ENCODE measurements at regions not wholly inside any gene's neighbourhood (a gene's known extent, or its start where the extent isn't known, plus 50 kb on each side); places are given as distances from the start of the nearest gene placed in this dataset.

DNA sequence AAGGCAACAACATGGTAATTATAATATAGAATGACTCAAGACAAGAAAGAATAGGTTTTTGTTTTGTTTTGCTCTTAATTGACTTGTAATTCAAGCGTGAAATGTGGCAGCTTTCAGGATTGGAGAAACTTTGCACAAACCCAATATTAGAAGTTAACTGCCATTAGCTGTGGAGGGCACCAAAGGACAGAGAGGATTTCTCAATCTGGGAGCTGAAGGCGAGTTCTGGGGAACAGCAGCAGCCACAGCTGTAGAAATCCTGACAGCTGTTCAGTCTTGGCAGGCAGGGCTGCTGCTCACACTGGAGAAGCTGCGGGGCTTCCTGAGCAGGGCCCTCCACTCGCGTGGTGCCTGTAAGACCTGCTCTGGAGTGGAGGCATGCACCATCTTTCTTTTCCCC lies 182.2 kb upstream of the IL12A start:
- peaks cover 14% of the 10 kb centered on the region for H3K4me1 ChIP-seq (ENCODE audit: control insufficient read depth, extremely low read depth, insufficient read depth, low read length)
- no peak for TF ChIP-seq EZH2 (IDR thresholded peaks at IDR 0.05; ENCODE audit: low read length, missing control alignments)
- TF ChIP-seq, protein P1, sequence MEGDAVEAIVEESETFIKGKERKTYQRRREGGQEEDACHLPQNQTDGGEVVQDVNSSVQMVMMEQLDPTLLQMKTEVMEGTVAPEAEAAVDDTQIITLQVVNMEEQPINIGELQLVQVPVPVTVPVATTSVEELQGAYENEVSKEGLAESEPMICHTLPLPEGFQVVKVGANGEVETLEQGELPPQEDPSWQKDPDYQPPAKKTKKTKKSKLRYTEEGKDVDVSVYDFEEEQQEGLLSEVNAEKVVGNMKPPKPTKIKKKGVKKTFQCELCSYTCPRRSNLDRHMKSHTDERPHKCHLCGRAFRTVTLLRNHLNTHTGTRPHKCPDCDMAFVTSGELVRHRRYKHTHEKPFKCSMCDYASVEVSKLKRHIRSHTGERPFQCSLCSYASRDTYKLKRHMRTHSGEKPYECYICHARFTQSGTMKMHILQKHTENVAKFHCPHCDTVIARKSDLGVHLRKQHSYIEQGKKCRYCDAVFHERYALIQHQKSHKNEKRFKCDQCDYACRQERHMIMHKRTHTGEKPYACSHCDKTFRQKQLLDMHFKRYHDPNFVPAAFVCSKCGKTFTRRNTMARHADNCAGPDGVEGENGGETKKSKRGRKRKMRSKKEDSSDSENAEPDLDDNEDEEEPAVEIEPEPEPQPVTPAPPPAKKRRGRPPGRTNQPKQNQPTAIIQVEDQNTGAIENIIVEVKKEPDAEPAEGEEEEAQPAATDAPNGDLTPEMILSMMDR (conservative IDR thresholded peaks at IDR 0.05 in 1 of 2, IDR thresholded peaks at IDR 0.05 in 1 of 2; ENCODE audit: low read depth in 1 of 2, low read length in 2 of 2) = peak in 1 of 2 donors; percentile 14
- no peak overlapping the region for H3K4me3 ChIP-seq (replicated peaks in 1 of 4; ENCODE audit: control extremely low read depth in 1 of 4, insufficient read depth in 1 of 4, low read depth in 3 of 4, low read length in 4 of 4)
- H3K27ac ChIP-seq (ENCODE audit: insufficient read depth, low read length) = no peak overlapping the region
- H3K79me2 ChIP-seq (ENCODE audit: control insufficient read depth, insufficient read depth, low read length) = peaks cover 71% of the 10 kb centered on the region
- no peak overlapping the region for H3K9ac ChIP-seq (ENCODE audit: insufficient read depth, low read length)
- no peak overlapping the region for H2AFZ ChIP-seq (ENCODE audit: low read length)
- no peaks in the 10 kb centered on the region for H3K36me3 ChIP-seq (ENCODE audit: control insufficient read depth, insufficient read depth, low read length)
- no peaks in the 10 kb centered on the region for H4K20me1 ChIP-seq (ENCODE audit: control insufficient read depth, extremely low read depth, insufficient read depth, low read length)
- no peaks in the 10 kb centered on the region for H3K27me3 ChIP-seq (ENCODE audit: control insufficient read depth, insufficient read depth, low read length)
- peak in 1 of 2 donors; percentile 81 for DNase-seq (ENCODE audit: low read depth in 2 of 2)
- H3K4me2 ChIP-seq (ENCODE audit: extremely low read depth, insufficient read depth, low read length) = peak overlapping the region; percentile 9
- no peaks in the 10 kb centered on the region for H3K9me3 ChIP-seq (ENCODE audit: control insufficient read depth, insufficient read depth, low read depth, low read length)

DNA sequence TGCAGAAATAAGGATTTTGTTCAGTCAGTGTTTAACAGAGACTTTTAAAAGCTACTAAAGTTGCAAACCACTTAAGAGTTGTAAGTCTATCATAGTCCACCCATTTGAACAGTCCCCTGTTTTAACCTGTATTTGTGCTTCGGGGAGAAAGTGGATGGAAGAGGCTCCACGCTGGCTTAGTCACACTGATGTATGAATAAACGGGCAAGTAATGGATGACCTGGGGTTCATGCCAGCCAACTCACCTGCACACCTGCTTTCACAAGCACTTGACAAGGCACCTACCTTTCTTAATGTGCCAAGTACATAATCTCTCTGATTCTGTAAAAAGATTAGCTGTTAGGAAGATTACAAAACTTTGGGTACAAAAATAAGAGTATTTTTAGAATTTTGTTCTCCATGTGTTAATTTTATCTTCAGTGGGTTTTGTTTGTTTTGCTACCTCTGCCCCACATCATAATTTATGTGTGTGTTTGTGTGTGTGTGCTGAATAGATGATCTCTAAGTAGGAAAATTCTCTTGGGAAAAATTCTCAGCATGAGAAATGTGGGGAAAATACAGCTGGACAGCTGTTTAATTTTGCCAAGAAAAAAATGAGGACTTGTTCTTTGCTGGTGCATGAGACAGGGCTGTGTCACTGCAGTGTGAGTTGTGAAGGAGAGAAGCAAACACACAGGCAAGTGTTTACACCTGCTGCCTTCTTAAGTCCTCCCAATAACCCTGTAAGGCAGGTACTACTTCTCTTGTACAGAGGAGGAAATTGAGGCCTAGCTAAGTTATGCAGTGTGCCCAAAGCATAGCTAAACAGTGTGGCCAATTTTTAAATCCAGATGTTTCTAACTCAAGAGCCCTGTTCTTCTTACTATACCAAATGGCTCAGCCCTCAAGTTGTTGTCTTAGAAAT lies 181.2 kb upstream of the IL12A start:
- Histone ChIP-seq H3K9me3 (ENCODE audit: control insufficient read depth, insufficient read depth, low read depth, low read length) (no peaks in the 10 kb centered on the region), H3K27me3 (ENCODE audit: control insufficient read depth, insufficient read depth, low read length) (no peaks in the 10 kb centered on the region), H3K79me2 (ENCODE audit: control insufficient read depth, insufficient read depth, low read length) (peaks cover 71% of the 10 kb centered on the region), H3K4me1 (ENCODE audit: control insufficient read depth, extremely low read depth, insufficient read depth, low read length) (peaks cover 12% of the 10 kb centered on the region), H2AFZ (ENCODE audit: low read length) (no peak overlapping the region), H3K9ac (ENCODE audit: insufficient read depth, low read length) (no peak overlapping the region), H3K36me3 (ENCODE audit: control insufficient read depth, insufficient read depth, low read length) (no peaks in the 10 kb centered on the region), H4K20me1 (ENCODE audit: control insufficient read depth, extremely low read depth, insufficient read depth, low read length) (no peaks in the 10 kb centered on the region), H3K4me2 (ENCODE audit: extremely low read depth, insufficient read depth, low read length) (no peak overlapping the region), H3K27ac (ENCODE audit: insufficient read depth, low read length) (no peak overlapping the region), H3K4me3 (replicated peaks in 1 of 4; ENCODE audit: control extremely low read depth in 1 of 4, insufficient read depth in 1 of 4, low read depth in 3 of 4, low read length in 4 of 4) (no peak overlapping the region)
- TF ChIP-seq, protein P1 (conservative IDR thresholded peaks at IDR 0.05 in 1 of 2, IDR thresholded peaks at IDR 0.05 in 1 of 2; ENCODE audit: low read depth in 1 of 2, low read length in 2 of 2) = no peak
- TF ChIP-seq EZH2 (IDR thresholded peaks at IDR 0.05; ENCODE audit: low read length, missing control alignments) = no peak
- no peak for DNase-seq (ENCODE audit: low read depth in 2 of 2)

DNA sequence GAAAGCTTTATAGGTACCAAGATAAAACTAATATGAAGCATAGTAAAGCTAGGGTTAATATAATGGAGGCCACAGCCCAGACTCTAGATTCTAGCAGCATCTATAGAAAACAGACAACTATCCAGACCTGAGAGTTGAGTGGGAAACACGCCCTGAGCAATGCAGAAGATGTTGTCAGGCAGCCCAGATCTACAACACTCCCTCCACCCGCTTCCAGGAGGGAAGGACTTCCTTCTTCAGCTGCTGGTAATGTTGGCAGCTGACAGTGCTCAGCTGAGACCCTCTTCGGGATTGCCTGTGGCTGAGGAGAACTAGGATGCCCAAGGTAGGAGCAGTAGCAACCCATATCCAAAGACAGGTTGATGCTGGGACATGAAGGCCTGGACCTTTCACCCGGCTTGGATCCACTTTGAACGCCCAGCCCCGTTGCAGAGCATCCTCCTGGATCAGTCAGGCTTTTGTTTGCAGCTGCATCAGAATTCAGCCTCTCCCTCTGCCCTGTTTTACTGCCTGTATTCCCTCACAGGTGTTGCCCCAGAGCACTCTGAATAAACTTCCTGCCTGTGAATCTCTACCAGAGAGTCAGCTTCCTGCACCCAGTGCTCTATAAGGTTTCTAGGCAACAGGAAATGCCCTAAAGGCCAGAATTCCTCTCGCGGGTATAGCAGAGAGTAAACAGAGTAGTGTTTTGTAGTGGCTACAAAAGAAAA lies 174.7 kb upstream of the IL12A start:
- no peaks in the 10 kb centered on the region for H3K9me3 ChIP-seq (ENCODE audit: control insufficient read depth, insufficient read depth, low read depth, low read length)
- no peak overlapping the region for H3K27ac ChIP-seq (ENCODE audit: insufficient read depth, low read length)
- no peaks in the 10 kb centered on the region for H3K27me3 ChIP-seq (ENCODE audit: control insufficient read depth, insufficient read depth, low read length)
- peaks cover 52% of the 10 kb centered on the region for H3K79me2 ChIP-seq (ENCODE audit: control insufficient read depth, insufficient read depth, low read length)
- H3K9ac ChIP-seq (ENCODE audit: insufficient read depth, low read length) = no peak overlapping the region
- no peaks in the 10 kb centered on the region for H4K20me1 ChIP-seq (ENCODE audit: control insufficient read depth, extremely low read depth, insufficient read depth, low read length)
- H3K4me2 ChIP-seq (ENCODE audit: extremely low read depth, insufficient read depth, low read length) = no peak overlapping the region
- H3K4me1 ChIP-seq (ENCODE audit: control insufficient read depth, extremely low read depth, insufficient read depth, low read length) = peaks cover 2% of the 10 kb centered on the region
- H3K36me3 ChIP-seq (ENCODE audit: control insufficient read depth, insufficient read depth, low read length) = peaks cover 3% of the 10 kb centered on the region
- H3K4me3 ChIP-seq (replicated peaks in 1 of 4; ENCODE audit: control extremely low read depth in 1 of 4, insufficient read depth in 1 of 4, low read depth in 3 of 4, low read length in 4 of 4) = no peak overlapping the region
- H2AFZ ChIP-seq (ENCODE audit: low read length) = no peak overlapping the region
- DNase-seq (ENCODE audit: low read depth in 2 of 2) = no peak
- TF ChIP-seq, protein P1 (conservative IDR thresholded peaks at IDR 0.05 in 1 of 2, IDR thresholded peaks at IDR 0.05 in 1 of 2; ENCODE audit: low read depth in 1 of 2, low read length in 2 of 2) = no peak
- no peak for TF ChIP-seq EZH2 (IDR thresholded peaks at IDR 0.05; ENCODE audit: low read length, missing control alignments)
